ENCODE measurements at regions not wholly inside any gene's neighbourhood (a gene's known extent, or its start where the extent isn't known, plus 50 kb on each side); places are given as distances from the start of the nearest gene placed in this dataset.

DNA sequence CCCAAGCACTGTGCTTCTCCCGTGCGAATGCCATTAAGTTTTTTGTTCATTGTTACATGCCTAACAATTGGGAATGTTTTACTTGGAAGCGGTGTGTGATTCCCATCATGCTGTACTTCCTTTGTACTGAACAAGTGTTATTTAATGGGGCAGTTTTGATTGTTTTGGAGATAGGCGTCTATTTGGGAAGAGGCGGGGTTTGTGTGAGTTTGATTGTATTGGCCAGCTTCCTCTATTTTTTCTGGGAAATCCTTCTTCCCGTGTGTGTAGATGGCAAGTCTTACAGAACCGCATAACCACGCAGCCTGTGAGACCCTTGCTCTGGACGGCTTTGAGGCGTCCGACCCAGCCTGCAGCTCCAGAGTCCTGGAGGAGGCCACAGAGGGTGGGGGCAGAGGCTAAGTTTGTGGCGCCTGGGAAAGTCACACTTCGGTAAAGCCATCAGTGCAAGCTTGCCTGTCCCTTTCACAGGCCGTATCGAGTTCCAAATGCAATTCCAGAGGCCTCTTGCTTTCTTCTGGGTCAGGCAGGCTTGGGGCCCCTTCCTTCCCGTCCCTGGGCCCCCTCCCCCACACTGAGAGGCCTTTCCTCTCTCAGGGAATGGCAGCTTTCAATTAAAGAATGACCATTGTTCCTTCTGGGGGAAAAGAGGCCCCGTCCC lies 210.3 kb downstream of the TOMM20 start:
- Histone ChIP-seq H4K8ac (ENCODE audit: low read depth, low read length) (peak overlapping the region; percentile 15), H3K27me3 (ENCODE audit: insufficient read depth, low read length) (no peaks in the 10 kb centered on the region), H3K27ac (ENCODE audit: low read depth, low read length) (no peak overlapping the region), H3K4ac (ENCODE audit: low read depth, low read length) (no peak overlapping the region), H2AFZ (ENCODE audit: insufficient read depth, low read length, poor library complexity) (no peak overlapping the region), H3K9me3 (ENCODE audit: insufficient read depth, low read depth, low read length) (peaks cover 4% of the 10 kb centered on the region), H3K4me2 (ENCODE audit: low read length) (no peak overlapping the region), H3K4me1 (ENCODE audit: control insufficient read depth in 1 of 2, insufficient read depth in 2 of 2, low read length in 2 of 2) (peaks cover 11 to 29% of the 10 kb centered on the region in 2 experiments), H3K23ac (ENCODE audit: low read length) (no peak overlapping the region), H2BK5ac (ENCODE audit: low read depth, low read length, poor library complexity) (peak overlapping the region; percentile 3), H3K79me2 (ENCODE audit: control insufficient read depth, insufficient read depth, low read length, poor library complexity) (no peaks in the 10 kb centered on the region), H3K36me3 (ENCODE audit: control insufficient read depth in 1 of 2, insufficient read depth in 2 of 2, low read length in 2 of 2) (no peaks in the 10 kb centered on the region), H3K79me1 (ENCODE audit: low read length) (peaks cover 6% of the 10 kb centered on the region), H4K91ac (ENCODE audit: low read depth, low read length) (peak overlapping the region; percentile 45), H2AK5ac (ENCODE audit: low read length) (no peak overlapping the region), H3K4me3 (ENCODE audit: low read depth, low read length) (no peak overlapping the region), H2BK120ac (ENCODE audit: insufficient read depth, low read length, poor library complexity) (no peak overlapping the region), H4K12ac (ENCODE audit: low read depth, low read length) (no peak overlapping the region), H3K18ac (ENCODE audit: low read length) (no peak overlapping the region), H3K14ac (ENCODE audit: low read length) (peak overlapping the region; percentile 29), H3K9ac (ENCODE audit: low read length) (no peak overlapping the region), H2BK12ac (ENCODE audit: low read length) (peak overlapping the region; percentile 86)
- WGBS (ENCODE audit: extremely low coverage, insufficient coverage, insufficient read length): no CpG with 5 or more reads among the region's 17 CpGs
- no peak for DNase-seq

- H2BK120ac ChIP-seq (ENCODE audit: insufficient read depth, low read length, poor library complexity): peak overlapping the region; percentile 22
- H2BK12ac ChIP-seq (ENCODE audit: low read length): peak overlapping the region; percentile 86
- H2AFZ ChIP-seq (ENCODE audit: insufficient read depth, low read length, poor library complexity): no peak overlapping the region
- H2AK5ac ChIP-seq (ENCODE audit: low read length): peak overlapping the region; percentile 49
- DNase-seq: no peak
- peaks cover 6% of the 10 kb centered on the region for H3K79me1 ChIP-seq (ENCODE audit: low read length)
- peaks cover 4% of the 10 kb centered on the region for H3K9me3 ChIP-seq (ENCODE audit: insufficient read depth, low read depth, low read length)
- H3K27ac ChIP-seq (ENCODE audit: low read depth, low read length): no peak overlapping the region
- peak overlapping the region; percentile 45 for H4K91ac ChIP-seq (ENCODE audit: low read depth, low read length)
- H3K36me3 ChIP-seq (ENCODE audit: control insufficient read depth in 1 of 2, insufficient read depth in 2 of 2, low read length in 2 of 2): no peaks in the 10 kb centered on the region
- no peak overlapping the region for H3K9ac ChIP-seq (ENCODE audit: low read length)
- H3K4ac ChIP-seq (ENCODE audit: low read depth, low read length): no peak overlapping the region
- peaks cover 11 to 29% of the 10 kb centered on the region in 2 experiments for H3K4me1 ChIP-seq (ENCODE audit: control insufficient read depth in 1 of 2, insufficient read depth in 2 of 2, low read length in 2 of 2)
- H3K27me3 ChIP-seq (ENCODE audit: insufficient read depth, low read length): no peaks in the 10 kb centered on the region
- peak overlapping the region; percentile 29 for H3K14ac ChIP-seq (ENCODE audit: low read length)
- WGBS (ENCODE audit: extremely low coverage, insufficient coverage, insufficient read length): no CpG with 5 or more reads among the region's 23 CpGs
- H3K79me2 ChIP-seq (ENCODE audit: control insufficient read depth, insufficient read depth, low read length, poor library complexity): no peaks in the 10 kb centered on the region
- H2BK5ac ChIP-seq (ENCODE audit: low read depth, low read length, poor library complexity): no peak overlapping the region
- peak overlapping the region; percentile 16 for H3K18ac ChIP-seq (ENCODE audit: low read length)
- H4K12ac ChIP-seq (ENCODE audit: low read depth, low read length): no peak overlapping the region
- H3K23ac ChIP-seq (ENCODE audit: low read length): no peak overlapping the region
- no peak overlapping the region for H3K4me2 ChIP-seq (ENCODE audit: low read length)
- H3K4me3 ChIP-seq (ENCODE audit: low read depth, low read length): no peak overlapping the region
- no peak overlapping the region for H4K8ac ChIP-seq (ENCODE audit: low read depth, low read length)
Measured at GRCh38 chr1:234917495-234918180, 211.0 kb downstream of the TOMM20 start.

DNA sequence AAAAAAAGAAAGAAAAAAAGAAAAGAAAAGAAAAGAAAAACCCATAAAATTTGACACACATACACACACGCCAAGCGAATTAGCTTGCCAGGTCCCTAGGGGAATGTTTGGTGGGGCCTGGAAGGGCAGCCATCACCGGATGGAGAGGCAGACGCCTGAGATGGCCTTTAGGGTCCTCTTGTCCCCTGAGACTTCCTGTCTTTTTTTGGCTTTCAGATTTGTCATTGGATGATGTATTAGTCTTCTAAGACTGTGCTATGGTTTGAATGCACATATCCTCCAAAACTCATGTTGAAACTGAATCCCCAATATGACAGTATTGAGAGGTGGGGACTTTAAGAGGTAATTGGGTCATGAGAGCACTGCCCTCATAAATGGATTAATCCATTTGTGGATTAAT lies 211.8 kb downstream of the TOMM20 start:
- Histone ChIP-seq H3K79me1 (ENCODE audit: low read length) (peaks cover 4% of the 10 kb centered on the region), H3K14ac (ENCODE audit: low read length) (no peak overlapping the region), H3K9me3 (ENCODE audit: insufficient read depth, low read depth, low read length) (peaks cover 4% of the 10 kb centered on the region), H2BK5ac (ENCODE audit: low read depth, low read length, poor library complexity) (no peak overlapping the region), H3K4me2 (ENCODE audit: low read length) (no peak overlapping the region), H2AK5ac (ENCODE audit: low read length) (no peak overlapping the region), H3K4ac (ENCODE audit: low read depth, low read length) (no peak overlapping the region), H2AFZ (ENCODE audit: insufficient read depth, low read length, poor library complexity) (no peak overlapping the region), H4K8ac (ENCODE audit: low read depth, low read length) (no peak overlapping the region), H2BK120ac (ENCODE audit: insufficient read depth, low read length, poor library complexity) (no peak overlapping the region), H3K79me2 (ENCODE audit: control insufficient read depth, insufficient read depth, low read length, poor library complexity) (no peaks in the 10 kb centered on the region), H3K18ac (ENCODE audit: low read length) (no peak overlapping the region), H3K36me3 (ENCODE audit: control insufficient read depth in 1 of 2, insufficient read depth in 2 of 2, low read length in 2 of 2) (no peaks in the 10 kb centered on the region), H3K9ac (ENCODE audit: low read length) (no peak overlapping the region), H3K4me3 (ENCODE audit: low read depth, low read length) (no peak overlapping the region), H3K27ac (ENCODE audit: low read depth, low read length) (no peak overlapping the region), H3K23ac (ENCODE audit: low read length) (no peak overlapping the region), H2BK12ac (ENCODE audit: low read length) (no peak overlapping the region), H4K91ac (ENCODE audit: low read depth, low read length) (no peak overlapping the region), H3K4me1 (ENCODE audit: control insufficient read depth in 1 of 2, insufficient read depth in 2 of 2, low read length in 2 of 2) (peaks cover 10 to 24% of the 10 kb centered on the region in 2 experiments), H4K12ac (ENCODE audit: low read depth, low read length) (no peak overlapping the region), H3K27me3 (ENCODE audit: insufficient read depth, low read length) (no peaks in the 10 kb centered on the region)
- no CpG with 5 or more reads among the region's 4 CpGs for whole genome bisulfite sequencing (ENCODE audit: extremely low coverage, insufficient coverage, insufficient read length)
- no peak for DNase-seq

- Histone ChIP-seq H3K4me2 (ENCODE audit: low read length) (no peak overlapping the region), H4K8ac (ENCODE audit: low read depth, low read length) (no peak overlapping the region), H3K9me3 (ENCODE audit: insufficient read depth, low read depth, low read length) (peaks cover 4% of the 10 kb centered on the region), H3K79me1 (ENCODE audit: low read length) (peaks cover 4% of the 10 kb centered on the region), H2BK120ac (ENCODE audit: insufficient read depth, low read length, poor library complexity) (no peak overlapping the region), H3K27ac (ENCODE audit: low read depth, low read length) (no peak overlapping the region), H3K36me3 (ENCODE audit: control insufficient read depth in 1 of 2, insufficient read depth in 2 of 2, low read length in 2 of 2) (no peaks in the 10 kb centered on the region), H3K27me3 (ENCODE audit: insufficient read depth, low read length) (no peaks in the 10 kb centered on the region), H3K4me3 (ENCODE audit: low read depth, low read length) (no peak overlapping the region), H4K12ac (ENCODE audit: low read depth, low read length) (no peak overlapping the region), H2AK5ac (ENCODE audit: low read length) (no peak overlapping the region), H3K9ac (ENCODE audit: low read length) (no peak overlapping the region), H3K23ac (ENCODE audit: low read length) (no peak overlapping the region), H2AFZ (ENCODE audit: insufficient read depth, low read length, poor library complexity) (no peak overlapping the region), H2BK5ac (ENCODE audit: low read depth, low read length, poor library complexity) (no peak overlapping the region), H3K4me1 (ENCODE audit: control insufficient read depth in 1 of 2, insufficient read depth in 2 of 2, low read length in 2 of 2) (peaks cover 7 to 18% of the 10 kb centered on the region in 2 experiments), H3K18ac (ENCODE audit: low read length) (no peak overlapping the region), H3K14ac (ENCODE audit: low read length) (no peak overlapping the region), H3K4ac (ENCODE audit: low read depth, low read length) (no peak overlapping the region), H2BK12ac (ENCODE audit: low read length) (peak overlapping the region; percentile 37), H4K91ac (ENCODE audit: low read depth, low read length) (no peak overlapping the region), H3K79me2 (ENCODE audit: control insufficient read depth, insufficient read depth, low read length, poor library complexity) (no peaks in the 10 kb centered on the region)
- no peak for DNase-seq
- WGBS (ENCODE audit: extremely low coverage, insufficient coverage, insufficient read length): no CpG with 5 or more reads among the region's 16 CpGs
Measured at GRCh38 chr1:234915924-234916675, 212.5 kb downstream of the TOMM20 start.
